ENCODE measurements at regions not wholly inside any gene's neighbourhood (a gene's known extent, or its start where the extent isn't known, plus 50 kb on each side); places are given as distances from the start of the nearest gene placed in this dataset.

GRCh38 chrX:125004799-125005198 lies 314.9 kb upstream of the TEX13C start:
- no peak for TF ChIP-seq CTCF (IDR thresholded peaks at IDR 0.05; ENCODE audit: insufficient read depth, low read length, severe bottlenecking)
- DNase-seq (ENCODE audit: low read depth) (peak; percentile 19), FAIRE-seq (no peak)

GRCh38 chrX:125005863-125006262 lies 313.8 kb upstream of the TEX13C start:
- no peak for DNase-seq (ENCODE audit: low read depth)
- Histone ChIP-seq H3K36me3 (ENCODE audit: control insufficient read depth, insufficient read depth, low read length) (no peaks in the 10 kb centered on the region), H3K27me3 (ENCODE audit: control insufficient read depth, insufficient read depth, low read length) (no peaks in the 10 kb centered on the region), H3K4me3 (ENCODE audit: low read depth, low read length) (no peak overlapping the region)
- FAIRE-seq = no peak
- no peak for TF ChIP-seq CTCF (IDR thresholded peaks at IDR 0.05; ENCODE audit: insufficient read depth, low read length, severe bottlenecking)

More at GRCh38 chrX:125004799-125005198, 314.9 kb upstream of the TEX13C start:
- Histone ChIP-seq H3K27me3 (ENCODE audit: control insufficient read depth, insufficient read depth, low read length) (no peaks in the 10 kb centered on the region), H3K4me3 (ENCODE audit: low read depth, low read length) (no peak overlapping the region), H3K36me3 (ENCODE audit: control insufficient read depth, insufficient read depth, low read length) (no peaks in the 10 kb centered on the region)

- no peak for TF ChIP-seq CTCF (IDR thresholded peaks at IDR 0.05; ENCODE audit: insufficient read depth, low read length, severe bottlenecking)
- Histone ChIP-seq H3K27me3 (ENCODE audit: control insufficient read depth, insufficient read depth, low read length) (no peaks in the 10 kb centered on the region), H3K4me3 (ENCODE audit: low read depth, low read length) (no peak overlapping the region), H3K36me3 (ENCODE audit: control insufficient read depth, insufficient read depth, low read length) (no peaks in the 10 kb centered on the region)
- DNase-seq (ENCODE audit: low read depth) (no peak), FAIRE-seq (no peak)
These were observed 313.0 kb upstream of the TEX13C start for GRCh38 chrX:125006704-125007103.

- H3K4me3 ChIP-seq (ENCODE audit: low read depth, low read length) = no peak overlapping the region
- DNase-seq (ENCODE audit: low read depth) = no peak
- no peaks in the 10 kb centered on the region for H3K27me3 ChIP-seq (ENCODE audit: control insufficient read depth, insufficient read depth, low read length)
- no peaks in the 10 kb centered on the region for H3K36me3 ChIP-seq (ENCODE audit: control insufficient read depth, insufficient read depth, low read length)
- TF ChIP-seq CTCF (IDR thresholded peaks at IDR 0.05; ENCODE audit: insufficient read depth, low read length, severe bottlenecking) = no peak
- no peak for FAIRE-seq
These were observed 307.1 kb upstream of the TEX13C start for GRCh38 chrX:125012585-125012984.

GRCh38 chrX:125029131-125029530 lies 290.5 kb upstream of the TEX13C start:
- no peak overlapping the region for H3K4me3 ChIP-seq (ENCODE audit: low read depth, low read length)
- no peaks in the 10 kb centered on the region for H3K27me3 ChIP-seq (ENCODE audit: control insufficient read depth, insufficient read depth, low read length)
- TF ChIP-seq CTCF (IDR thresholded peaks at IDR 0.05; ENCODE audit: insufficient read depth, low read length, severe bottlenecking) = no peak
- no peak for DNase-seq (ENCODE audit: low read depth)
- no peaks in the 10 kb centered on the region for H3K36me3 ChIP-seq (ENCODE audit: control insufficient read depth, insufficient read depth, low read length)
- FAIRE-seq = no peak

Measured in bronchial epithelial cell (primary cell).